ENCODE measurements at regions not wholly inside any gene's neighbourhood (a gene's known extent, or its start where the extent isn't known, plus 50 kb on each side); places are given as distances from the start of the nearest gene placed in this dataset.
A peak's percentile ranks its signal among the peaks of the same experiment; 100 is the strongest.

DNA sequence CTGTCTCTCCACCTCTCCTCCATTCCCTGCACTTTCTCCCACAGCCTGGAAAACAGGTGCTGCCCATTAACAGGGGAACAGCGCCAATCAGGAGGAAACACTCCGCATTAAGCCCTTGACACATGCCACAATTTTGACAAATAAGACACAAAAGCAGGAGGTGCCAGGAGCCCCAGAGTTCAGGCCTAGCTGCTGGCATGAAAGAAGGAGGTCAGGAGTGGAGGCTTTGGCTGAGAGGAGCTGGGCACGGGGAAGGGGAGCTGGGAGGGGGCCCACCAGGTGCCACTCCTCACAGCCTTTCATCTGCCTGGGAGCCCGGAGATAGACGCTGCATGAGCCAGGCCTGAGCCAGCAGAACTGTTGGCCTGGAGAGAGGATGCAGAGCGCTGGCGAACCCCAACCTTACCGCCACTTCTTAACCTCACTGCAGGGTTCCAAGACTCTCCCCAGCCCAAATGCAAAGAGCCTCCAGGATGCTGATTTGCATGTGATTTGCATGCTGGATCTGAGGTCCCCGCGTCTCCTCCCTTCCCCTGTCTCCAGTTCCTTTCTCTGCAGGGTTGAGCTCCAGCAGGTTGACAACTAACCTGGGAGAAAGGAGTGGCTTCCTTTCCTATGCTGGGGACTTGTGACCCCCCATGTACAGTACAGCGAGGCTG is 139.8 kb upstream of the SDK2 start:
- ATAC-seq: no peak
- ChIA-PET CTCF (no interaction called here), POLR2A (no interaction called here)
- no peak overlapping the region for H3K4me3 Mint-ChIP-seq
- H3K4me1 Mint-ChIP-seq (ENCODE audit: low read depth): peaks cover 6% of the 10 kb centered on the region
- no peaks in the 10 kb centered on the region for H3K27me3 Mint-ChIP-seq
- H3K36me3 Mint-ChIP-seq (ENCODE audit: low read depth): no peaks in the 10 kb centered on the region
- DNase-seq: no peak
- H3K9me3 Mint-ChIP-seq: no peaks in the 10 kb centered on the region
- intact Hi-C loops (cut with micrococcal nuclease): no loop called here
- TF ChIP-seq, protein P1, sequence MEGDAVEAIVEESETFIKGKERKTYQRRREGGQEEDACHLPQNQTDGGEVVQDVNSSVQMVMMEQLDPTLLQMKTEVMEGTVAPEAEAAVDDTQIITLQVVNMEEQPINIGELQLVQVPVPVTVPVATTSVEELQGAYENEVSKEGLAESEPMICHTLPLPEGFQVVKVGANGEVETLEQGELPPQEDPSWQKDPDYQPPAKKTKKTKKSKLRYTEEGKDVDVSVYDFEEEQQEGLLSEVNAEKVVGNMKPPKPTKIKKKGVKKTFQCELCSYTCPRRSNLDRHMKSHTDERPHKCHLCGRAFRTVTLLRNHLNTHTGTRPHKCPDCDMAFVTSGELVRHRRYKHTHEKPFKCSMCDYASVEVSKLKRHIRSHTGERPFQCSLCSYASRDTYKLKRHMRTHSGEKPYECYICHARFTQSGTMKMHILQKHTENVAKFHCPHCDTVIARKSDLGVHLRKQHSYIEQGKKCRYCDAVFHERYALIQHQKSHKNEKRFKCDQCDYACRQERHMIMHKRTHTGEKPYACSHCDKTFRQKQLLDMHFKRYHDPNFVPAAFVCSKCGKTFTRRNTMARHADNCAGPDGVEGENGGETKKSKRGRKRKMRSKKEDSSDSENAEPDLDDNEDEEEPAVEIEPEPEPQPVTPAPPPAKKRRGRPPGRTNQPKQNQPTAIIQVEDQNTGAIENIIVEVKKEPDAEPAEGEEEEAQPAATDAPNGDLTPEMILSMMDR (IDR thresholded peaks at IDR 0.05): no peak
- no peak overlapping the region for H3K27ac Mint-ChIP-seq

DNA sequence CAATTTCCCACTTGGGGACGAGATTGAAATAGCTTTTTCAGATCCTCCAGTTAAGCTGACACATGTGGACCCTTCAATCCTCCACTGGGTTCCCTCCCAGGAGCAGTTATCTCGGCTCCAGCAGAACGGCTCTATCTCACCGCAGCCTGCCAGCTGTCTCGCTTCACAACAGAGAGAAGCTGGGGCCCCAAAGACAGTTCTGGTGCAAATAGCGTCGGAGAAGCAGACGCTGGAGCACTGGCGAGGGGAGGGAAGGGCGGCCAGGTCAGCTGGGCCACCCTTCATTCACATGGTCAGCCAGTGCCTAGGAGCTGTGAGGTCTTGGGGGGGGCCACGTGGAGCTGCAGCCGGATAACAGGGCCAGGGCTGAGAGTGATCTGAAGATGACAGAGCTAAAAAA is 141.3 kb upstream of the SDK2 start:
- H3K36me3 Mint-ChIP-seq (ENCODE audit: low read depth): no peaks in the 10 kb centered on the region
- ATAC-seq (no peak), DNase-seq (no peak)
- CTCF ChIA-PET: no interaction called here
- TF ChIP-seq, protein P1 (IDR thresholded peaks at IDR 0.05): no peak
- no peak overlapping the region for H3K4me3 Mint-ChIP-seq
- H3K27me3 Mint-ChIP-seq: no peaks in the 10 kb centered on the region
- H3K27ac Mint-ChIP-seq: no peak overlapping the region
- intact Hi-C loops (cut with micrococcal nuclease): no loop called here
- POLR2A ChIA-PET: interaction anchor here (1.2 kb wide), 1 partner anchor 67 kb away, joined by 3 read pairs; no protein-coding TSS in a partner anchor
- H3K4me1 Mint-ChIP-seq (ENCODE audit: low read depth): peaks cover 6% of the 10 kb centered on the region
- H3K9me3 Mint-ChIP-seq: no peaks in the 10 kb centered on the region

DNA sequence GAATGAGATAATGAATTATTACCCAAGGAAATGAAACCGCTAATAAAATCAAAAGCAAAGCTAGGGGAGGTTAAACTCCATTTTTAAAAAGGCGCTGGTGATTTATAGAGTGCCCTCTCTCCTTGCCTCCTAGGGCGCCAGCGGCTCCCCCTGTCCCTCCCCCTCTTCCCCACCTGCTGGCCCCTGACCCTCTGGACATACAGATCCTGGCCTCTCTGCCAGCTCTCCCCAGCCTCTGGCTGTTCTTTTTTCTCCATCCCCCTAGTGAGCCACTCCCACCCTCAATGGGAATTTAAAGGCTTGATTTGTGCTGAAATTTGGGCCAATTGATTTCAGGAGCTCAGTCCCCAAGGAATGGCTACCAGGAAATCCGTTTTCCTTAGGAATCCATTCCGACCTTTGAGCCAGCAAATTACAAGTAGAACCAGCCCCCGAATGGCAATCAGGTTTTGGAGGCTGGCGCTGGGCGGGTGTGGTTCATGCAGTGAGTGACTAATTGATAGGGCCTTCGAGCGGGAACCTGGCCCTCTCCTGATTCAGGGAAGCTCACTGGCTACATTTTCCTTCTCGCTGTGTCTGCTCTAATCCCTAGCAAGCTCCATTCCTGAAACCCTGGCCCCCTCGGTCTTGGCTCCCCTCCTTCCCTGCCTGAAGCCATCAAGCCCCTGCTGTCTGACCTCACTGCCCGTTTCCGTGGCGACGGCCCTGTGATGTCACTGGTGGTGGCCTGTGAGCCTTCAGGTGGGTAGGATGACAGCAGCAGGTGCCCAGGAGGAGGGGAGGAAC is 141.9 kb upstream of the SDK2 start:
- intact Hi-C loops (cut with micrococcal nuclease): no loop called here
- TF ChIP-seq, protein P1 (IDR thresholded peaks at IDR 0.05): no peak
- no peak for ATAC-seq
- peaks cover 6% of the 10 kb centered on the region for H3K4me1 Mint-ChIP-seq (ENCODE audit: low read depth)
- peak; percentile 14 for DNase-seq
- H3K27me3 Mint-ChIP-seq: no peaks in the 10 kb centered on the region
- H3K4me3 Mint-ChIP-seq: no peak overlapping the region
- CTCF ChIA-PET: no interaction called here
- POLR2A ChIA-PET: interaction anchor here (1.2 kb wide), 1 partner anchor 67 kb away, joined by 3 read pairs; no protein-coding TSS in a partner anchor
- no peak overlapping the region for H3K27ac Mint-ChIP-seq
- H3K36me3 Mint-ChIP-seq (ENCODE audit: low read depth): no peaks in the 10 kb centered on the region
- no peaks in the 10 kb centered on the region for H3K9me3 Mint-ChIP-seq

DNA sequence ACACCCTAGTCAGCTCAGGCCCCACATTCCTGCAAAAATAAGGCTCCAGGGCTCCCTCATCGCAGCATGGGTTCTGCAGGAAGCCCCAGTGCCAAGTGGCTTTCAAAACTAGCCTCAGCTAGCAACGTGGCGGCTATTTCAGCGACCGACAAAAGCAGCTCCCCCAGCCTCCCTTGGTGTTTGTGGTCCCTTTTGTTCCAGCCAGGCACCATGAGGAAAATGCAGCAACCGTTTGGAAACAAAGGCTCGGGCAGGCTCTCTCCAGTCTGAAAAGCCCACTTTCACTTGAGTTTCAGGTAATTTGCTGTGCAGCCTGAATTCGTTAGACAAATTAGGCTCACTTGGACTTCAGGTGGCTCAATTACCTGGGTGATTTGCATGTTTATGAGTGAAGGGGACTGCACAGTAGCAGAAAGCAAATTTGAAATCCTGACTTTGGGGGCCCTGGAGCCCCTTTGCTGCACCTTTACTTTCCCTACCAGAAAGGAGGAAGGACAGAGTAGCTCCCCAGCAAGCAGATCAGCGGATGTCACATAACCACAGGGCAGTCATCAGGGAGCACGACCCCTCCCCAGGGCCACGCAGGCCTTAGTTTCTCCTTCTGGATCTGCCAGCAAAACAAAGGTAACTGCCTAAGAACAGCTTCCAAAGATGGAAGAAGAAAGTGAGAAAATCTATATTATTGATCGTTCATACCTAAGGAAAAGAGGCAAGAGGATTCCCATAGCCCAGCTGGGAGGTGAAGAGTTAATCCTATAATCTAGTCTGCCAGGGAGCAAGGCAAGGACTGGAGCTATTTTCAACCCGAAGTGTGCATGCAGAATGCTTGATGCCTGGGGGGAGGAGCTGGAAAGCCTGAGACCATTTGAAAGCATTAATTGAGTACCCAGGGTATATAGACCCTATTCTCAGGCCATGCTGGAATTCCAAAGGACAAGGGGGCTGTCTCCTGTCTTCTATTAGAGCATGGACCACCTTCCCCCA is 143.1 kb upstream of the SDK2 start:
- DNase-seq: no peak
- ChIA-PET CTCF (no interaction called here), POLR2A (no interaction called here)
- no peaks in the 10 kb centered on the region for H3K27me3 Mint-ChIP-seq
- no peak overlapping the region for H3K27ac Mint-ChIP-seq
- no peak for ATAC-seq
- H3K4me3 Mint-ChIP-seq: no peak overlapping the region
- TF ChIP-seq, protein P1 (IDR thresholded peaks at IDR 0.05): no peak
- intact Hi-C loops (cut with micrococcal nuclease): no loop called here
- peaks cover 5% of the 10 kb centered on the region for H3K4me1 Mint-ChIP-seq (ENCODE audit: low read depth)
- H3K9me3 Mint-ChIP-seq: no peaks in the 10 kb centered on the region
- H3K36me3 Mint-ChIP-seq (ENCODE audit: low read depth): no peaks in the 10 kb centered on the region

Measured in activated CD8-positive, alpha-beta T cell treated with anti-CD3 and anti-CD28 coated beads for 36 hours (primary cell).